Karpas-422 (cell line): ENCODE measurements at regions not wholly inside any gene's neighbourhood (a gene's known extent, or its start where the extent isn't known, plus 50 kb on each side); places are given as distances from the start of the nearest gene placed in this dataset.
"Not testable (repeated sequence)": the region's sequence is repeated elsewhere in the genome, so short reads cannot be mapped to it uniquely, and the experiment has no call there.

Source experiments
- DNase-seq: peaks from one replicate; pipeline ENCODE4 v3.0.0-alpha.2; 2015
- H2AFZ ChIP-seq: fragments of 200-600 bp; sonication (generic); 2 replicates; pipeline ENCODE4 v1.6.1; 2014; ENCODE audit warnings: antibody characterized with exemption, low read length, mixed read lengths
- H3K27ac ChIP-seq: fragments of 200-600 bp; sonication (generic); 2 replicates; pipeline ENCODE4 v1.5.1; 2014; ENCODE audit warnings: mild to moderate bottlenecking, low read length, moderate library complexity
- H3K27me3 ChIP-seq: fragments of 200-600 bp; sonication (generic); 2 replicates; pipeline ENCODE4 v1.6.1; 2014; ENCODE audit warnings: low read length, mixed read lengths
- H3K36me3 ChIP-seq: fragments of 200-600 bp; sonication (generic); 2 replicates; pipeline ENCODE4 v1.6.1; 2014; ENCODE audit warnings: low read length, mixed read lengths; ENCODE audit not compliant: insufficient read depth
- H3K4me1 ChIP-seq: fragments of 200-600 bp; sonication (generic); 2 replicates; pipeline ENCODE4 v1.6.1; 2014; ENCODE audit warnings: mild to moderate bottlenecking, low read length, mixed read lengths
- H3K4me2 ChIP-seq: fragments of 200-600 bp; sonication (generic); 2 replicates; pipeline ENCODE4 v1.6.1; 2014; ENCODE audit warnings: low read length, low read depth, mild to moderate bottlenecking; ENCODE audit not compliant: poor library complexity, severe bottlenecking
- H3K4me3 ChIP-seq: fragments of 200-600 bp; sonication (generic); 2 replicates; pipeline ENCODE4 v1.5.1; 2014; ENCODE audit warnings: mild to moderate bottlenecking, antibody characterized with exemption, low read length, mixed read lengths
- H3K79me2 ChIP-seq: fragments of 200-600 bp; sonication (generic); 2 replicates; pipeline ENCODE4 v1.6.1; 2014; ENCODE audit warnings: mild to moderate bottlenecking, low read length, mixed read lengths
- H3K9ac ChIP-seq: fragments of 200-600 bp; sonication (generic); 2 replicates; pipeline ENCODE4 v1.6.0; 2014; ENCODE audit warnings: low read length
- H3K9me2 ChIP-seq: fragments of 200-600 bp; sonication (generic), shearing (Covaris generic); replicated peaks from 2 replicates; pipeline ENCODE4 v1.6.0; 2014; ENCODE audit warnings: mild to moderate bottlenecking, low read length, moderate library complexity; ENCODE audit not compliant: insufficient read depth
- H3K9me3 ChIP-seq: fragments of 300-700, 200-600 bp; sonication (generic); 2 replicates; pipeline ENCODE4 v1.6.1; 2014; ENCODE audit warnings: low read length, mixed read lengths
- H4K20me1 ChIP-seq: fragments of 200-600 bp; sonication (generic); 2 replicates; pipeline ENCODE4 v1.6.1; 2014; ENCODE audit warnings: mild to moderate bottlenecking, antibody characterized with exemption, low read length, low read depth; ENCODE audit not compliant: insufficient read depth

DNA sequence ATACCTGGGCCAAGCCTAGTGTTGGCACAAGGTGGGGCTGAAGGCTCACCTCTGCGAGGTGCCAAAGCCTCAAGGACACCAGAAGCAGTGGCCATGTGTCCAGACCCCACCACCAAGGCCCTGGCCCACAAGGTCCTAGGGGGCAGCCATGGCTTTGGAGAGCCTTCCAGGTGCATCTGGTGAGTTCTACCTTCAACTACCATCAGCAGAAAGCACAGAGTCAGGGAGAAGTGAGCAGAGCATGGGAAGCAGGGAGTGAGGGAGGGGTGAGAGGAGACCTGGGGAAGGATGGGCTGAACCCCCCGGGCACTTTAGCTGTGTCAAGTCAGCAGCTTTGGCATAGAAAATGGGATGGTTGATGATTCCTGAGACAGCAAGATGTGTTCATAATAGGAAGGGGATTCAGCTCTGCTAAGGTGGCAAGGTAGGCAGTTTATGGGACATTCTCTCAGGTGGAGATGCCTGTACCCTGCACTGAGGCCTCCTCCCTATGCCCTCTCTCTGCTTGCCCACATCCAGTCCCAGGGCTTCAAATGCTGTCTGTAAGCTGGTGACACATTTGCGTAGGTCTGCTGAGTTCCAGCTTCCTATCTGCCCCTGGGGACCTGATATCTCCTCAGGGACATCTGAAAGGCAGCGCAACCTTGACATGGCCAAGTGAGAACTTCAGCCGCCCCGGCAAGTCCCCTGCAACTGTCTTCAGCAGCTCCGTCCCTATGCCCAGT is 83.4 kb upstream of the RGPD5 start:
- H4K20me1 ChIP-seq: no peaks in the 10 kb centered on the region
- no peak overlapping the region for H2AFZ ChIP-seq
- no peaks in the 10 kb centered on the region for H3K9me2 ChIP-seq
- H3K27ac ChIP-seq: peak overlapping the region; percentile 95
- no peaks in the 10 kb centered on the region for H3K36me3 ChIP-seq
- H3K4me1 ChIP-seq: peaks cover 61% of the 10 kb centered on the region
- H3K9ac ChIP-seq: peak overlapping the region; percentile 62
- no peaks in the 10 kb centered on the region for H3K27me3 ChIP-seq
- peak; percentile 94 for DNase-seq
- no peaks in the 10 kb centered on the region for H3K79me2 ChIP-seq
- H3K9me3 ChIP-seq: no peaks in the 10 kb centered on the region
- H3K4me2 ChIP-seq: peak overlapping the region; percentile 53
- peak overlapping the region; percentile 42; the same call in 1 of the 2 replicates for H3K4me3 ChIP-seq

DNA sequence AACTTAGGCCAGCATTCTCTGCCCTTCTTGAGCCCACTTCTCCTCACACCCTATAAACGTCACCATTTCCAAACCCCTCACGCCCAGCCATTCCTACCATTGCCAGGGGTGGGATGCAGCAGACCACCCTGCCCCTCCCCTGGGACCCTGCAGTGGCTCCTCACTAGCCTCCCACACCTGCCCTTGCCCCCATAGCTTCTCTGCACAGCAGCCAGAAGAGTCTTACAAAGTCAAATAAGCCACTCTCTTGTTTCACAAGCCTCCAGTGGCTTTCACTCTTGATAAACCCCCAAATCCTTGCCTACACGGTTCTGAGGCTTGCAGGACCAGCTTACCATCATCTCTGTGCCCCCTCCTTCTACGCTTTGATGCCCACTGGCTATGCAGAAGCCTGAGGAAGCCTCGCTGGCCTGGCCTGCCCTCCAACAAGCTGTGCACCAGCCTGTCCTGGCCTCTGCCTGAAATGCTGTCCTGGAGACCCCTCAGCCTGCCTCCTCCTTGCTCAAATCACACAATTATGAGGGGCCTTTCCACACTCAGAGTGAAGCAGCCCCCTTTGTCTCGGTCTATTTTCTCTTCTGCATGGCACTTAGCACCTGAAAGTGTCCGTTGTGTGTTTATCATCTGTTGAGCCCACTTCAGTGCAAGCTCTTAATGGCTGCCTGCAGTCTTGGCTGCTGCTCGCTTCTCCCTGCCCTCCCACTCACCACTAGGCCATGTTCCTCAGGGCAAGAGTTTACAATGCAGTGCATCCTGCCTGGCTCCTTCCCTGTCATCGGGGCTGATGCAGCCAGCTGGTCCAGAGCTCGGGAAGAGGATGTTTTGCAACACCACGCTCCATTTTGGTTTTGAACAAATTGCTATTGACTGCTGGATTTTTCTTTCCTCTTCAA is 82.6 kb upstream of the RGPD5 start:
- Histone ChIP-seq H3K4me3 (peak overlapping the region; percentile 42; the same call in 1 of the 2 replicates), H2AFZ (no peak overlapping the region; the same call in 1 of the 2 replicates), H3K4me2 (peak overlapping the region; percentile 53)

DNA sequence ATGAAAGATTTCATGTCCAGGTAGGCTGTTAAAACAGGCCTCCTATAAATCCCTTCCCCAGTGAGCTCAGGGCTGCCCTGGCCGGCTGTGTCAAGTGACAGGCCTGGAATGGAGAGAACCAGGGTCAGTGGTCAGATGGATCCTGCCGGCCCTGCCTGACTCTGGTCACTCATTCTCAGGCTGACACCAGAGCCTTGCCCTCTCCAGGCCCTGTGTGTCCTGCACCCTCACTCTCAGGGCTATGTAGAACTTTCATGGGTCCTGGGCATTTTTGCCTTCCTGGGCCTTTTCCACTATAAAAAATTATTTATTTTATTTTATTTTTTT is 82.0 kb upstream of the RGPD5 start:
- DNase-seq: no peak
- peak overlapping the region; percentile 53 for H3K4me2 ChIP-seq
- no peaks in the 10 kb centered on the region for H3K36me3 ChIP-seq
- no peaks in the 10 kb centered on the region for H3K9me3 ChIP-seq
- peak overlapping the region; percentile 42; the same call in 1 of the 2 replicates for H3K4me3 ChIP-seq
- H4K20me1 ChIP-seq: no peaks in the 10 kb centered on the region
- H3K4me1 ChIP-seq: peaks cover 50% of the 10 kb centered on the region
- H3K27ac ChIP-seq: peak overlapping the region; percentile 95
- H3K27me3 ChIP-seq: no peaks in the 10 kb centered on the region
- H3K9ac ChIP-seq: peak overlapping the region; percentile 62
- no peaks in the 10 kb centered on the region for H3K9me2 ChIP-seq
- H2AFZ ChIP-seq: no peak overlapping the region; the same call in 1 of the 2 replicates
- H3K79me2 ChIP-seq: no peaks in the 10 kb centered on the region

More for the DNA sequence above, 82.6 kb upstream of the RGPD5 start:
- DNase-seq: peak; percentile 75
- H3K27ac ChIP-seq: peak overlapping the region; percentile 95
- no peaks in the 10 kb centered on the region for H3K27me3 ChIP-seq
- H3K9me2 ChIP-seq: no peaks in the 10 kb centered on the region
- no peaks in the 10 kb centered on the region for H3K9me3 ChIP-seq
- no peaks in the 10 kb centered on the region for H3K79me2 ChIP-seq
- H3K4me1 ChIP-seq: peaks cover 53% of the 10 kb centered on the region
- H3K9ac ChIP-seq: peak overlapping the region; percentile 62
- no peaks in the 10 kb centered on the region for H3K36me3 ChIP-seq
- H4K20me1 ChIP-seq: no peaks in the 10 kb centered on the region

DNA sequence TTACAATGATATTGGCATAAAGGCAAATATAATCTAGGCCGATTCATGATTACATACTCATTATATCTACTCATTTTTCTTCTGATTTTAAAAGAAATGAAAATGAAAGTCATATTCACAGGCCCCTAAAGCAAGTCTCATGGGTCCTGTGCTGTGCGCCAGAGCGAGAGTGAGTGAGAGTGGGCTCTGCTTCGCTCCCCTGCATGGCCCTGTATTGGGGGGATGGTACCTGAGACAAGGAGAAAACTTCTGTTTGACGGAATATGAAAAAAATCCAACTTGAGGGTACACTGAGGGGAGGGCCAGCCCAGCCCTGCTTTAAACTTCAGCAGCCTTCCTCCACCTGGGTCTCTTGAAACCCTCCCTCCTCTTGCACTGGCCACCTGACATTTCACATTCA is 81.4 kb upstream of the RGPD5 start:
- H3K9me3 ChIP-seq: no peaks in the 10 kb centered on the region
- peak overlapping the region; percentile 28; the same call in 1 of the 2 replicates for H3K9ac ChIP-seq
- no peaks in the 10 kb centered on the region for H3K79me2 ChIP-seq
- H3K4me1 ChIP-seq: peaks cover 46% of the 10 kb centered on the region
- H3K4me3 ChIP-seq: no peak overlapping the region
- H3K36me3 ChIP-seq: no peaks in the 10 kb centered on the region
- H3K27me3 ChIP-seq: no peaks in the 10 kb centered on the region
- no peak for DNase-seq
- H2AFZ ChIP-seq: peak overlapping the region; percentile 49; the same call in 1 of the 2 replicates
- peak overlapping the region; percentile 34 for H3K4me2 ChIP-seq
- no peaks in the 10 kb centered on the region for H3K9me2 ChIP-seq
- no peaks in the 10 kb centered on the region for H4K20me1 ChIP-seq
- peak overlapping the region; percentile 95; the same call in 1 of the 2 replicates for H3K27ac ChIP-seq

DNA sequence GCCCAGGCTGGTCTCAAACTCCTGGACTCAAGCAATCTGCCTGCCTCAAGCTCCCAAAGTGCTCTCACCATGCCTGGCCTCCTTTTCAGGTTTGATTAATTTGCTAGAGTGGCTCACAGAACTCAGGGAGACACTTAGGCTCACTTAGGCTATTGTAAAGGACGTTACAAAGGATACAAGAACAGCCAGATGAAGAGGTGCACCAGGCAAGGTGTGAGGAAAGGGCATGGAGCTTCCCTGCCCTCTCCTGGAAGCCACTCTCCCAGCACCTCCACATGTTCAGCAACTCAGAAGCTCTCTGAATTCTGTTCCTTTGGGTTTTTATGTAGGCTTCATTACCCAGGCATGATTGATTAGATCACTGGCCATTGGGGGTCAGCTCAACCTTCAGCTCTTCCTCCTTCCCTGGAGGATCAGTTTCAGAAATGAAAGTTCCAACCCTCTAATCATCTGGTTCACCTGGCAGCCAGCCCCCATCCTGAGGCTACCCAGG is 78.7 kb upstream of the RGPD5 start:
- Histone ChIP-seq H3K4me1 (peaks cover 34% of the 10 kb centered on the region), H4K20me1 (no peaks in the 10 kb centered on the region), H3K9me3 (no peaks in the 10 kb centered on the region), H3K4me2 (no peak overlapping the region), H3K9me2 (no peaks in the 10 kb centered on the region), H2AFZ (no peak overlapping the region), H3K27ac (no peak overlapping the region), H3K27me3 (no peaks in the 10 kb centered on the region), H3K9ac (no peak overlapping the region), H3K4me3 (no peak overlapping the region), H3K36me3 (no peaks in the 10 kb centered on the region), H3K79me2 (no peaks in the 10 kb centered on the region)
- no peak for DNase-seq

DNA sequence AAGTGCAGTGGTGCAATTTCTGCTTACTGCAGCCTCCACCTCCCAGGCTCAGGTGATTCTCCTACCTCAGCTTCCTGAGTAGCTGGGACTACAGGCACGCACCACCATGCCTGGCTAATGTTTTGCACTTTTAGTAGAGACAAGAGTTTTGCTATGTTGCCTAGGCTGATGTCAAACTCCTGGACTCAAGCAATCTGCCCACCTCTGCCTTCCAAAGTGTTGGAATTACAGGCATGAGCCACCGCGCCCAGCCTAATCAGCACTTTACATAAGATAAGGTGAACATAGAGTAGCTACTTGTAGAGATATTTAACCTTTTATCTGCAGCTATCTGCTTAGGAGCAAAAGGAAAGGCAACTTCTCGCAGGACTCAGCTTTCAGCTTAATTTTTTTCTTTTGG is 77.5 kb upstream of the RGPD5 start:
- not testable (repeated sequence) for H3K9me2 ChIP-seq, H3K27ac ChIP-seq, H4K20me1 ChIP-seq, H3K9ac ChIP-seq, H3K4me3 ChIP-seq, H3K9me3 ChIP-seq, DNase-seq, H3K4me2 ChIP-seq, H2AFZ ChIP-seq, H3K36me3 ChIP-seq, H3K79me2 ChIP-seq, H3K27me3 ChIP-seq
- peaks cover 22% of the 10 kb centered on the region for H3K4me1 ChIP-seq

DNA sequence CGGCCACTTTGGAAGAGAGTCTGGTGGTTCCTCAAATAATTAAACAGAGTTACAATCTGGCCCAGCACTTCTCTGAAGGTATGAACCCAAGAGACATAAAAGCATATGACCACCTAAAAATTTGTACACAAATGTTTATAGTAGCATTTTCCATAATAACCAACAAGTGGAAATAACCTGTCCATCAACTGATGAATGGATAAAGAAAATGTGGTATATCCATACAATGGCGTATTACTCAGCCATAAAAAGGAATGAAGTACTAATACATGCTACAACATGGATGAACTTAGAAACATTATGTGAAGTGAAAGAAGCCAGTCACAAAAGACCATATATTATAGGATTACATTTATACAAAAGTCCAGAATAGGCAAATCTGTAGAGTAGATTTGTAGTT is 76.0 kb upstream of the RGPD5 start:
- H3K4me2 ChIP-seq: no peak overlapping the region
- no peaks in the 10 kb centered on the region for H3K36me3 ChIP-seq
- H3K27me3 ChIP-seq: no peaks in the 10 kb centered on the region
- H3K9me3 ChIP-seq: no peaks in the 10 kb centered on the region
- no peaks in the 10 kb centered on the region for H4K20me1 ChIP-seq
- no peak for DNase-seq
- H3K9me2 ChIP-seq: no peaks in the 10 kb centered on the region
- H3K79me2 ChIP-seq: no peaks in the 10 kb centered on the region
- H3K9ac ChIP-seq: no peak overlapping the region
- no peak overlapping the region for H3K27ac ChIP-seq
- no peak overlapping the region for H3K4me3 ChIP-seq
- H2AFZ ChIP-seq: no peak overlapping the region
- H3K4me1 ChIP-seq: peaks cover 7% of the 10 kb centered on the region

DNA sequence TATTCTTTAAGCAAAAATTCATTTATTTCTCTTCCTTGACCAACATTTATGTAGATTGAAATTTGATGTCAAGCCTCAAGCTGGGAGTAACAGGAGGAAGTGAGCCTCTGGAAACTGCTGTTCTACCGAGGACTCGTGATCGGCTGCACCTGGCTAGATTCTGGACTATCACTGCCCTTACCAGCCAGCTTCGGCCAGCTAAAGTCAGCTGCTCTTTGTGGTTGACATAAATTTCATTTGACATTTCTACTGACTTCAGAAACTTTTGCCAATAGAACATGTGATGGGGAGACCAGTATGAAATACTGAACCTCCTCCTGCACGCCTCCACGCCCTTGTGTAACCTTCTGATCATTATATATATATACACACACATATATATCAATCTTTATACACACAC is 74.2 kb upstream of the RGPD5 start:
- no peak overlapping the region for H3K4me3 ChIP-seq
- no peak overlapping the region for H2AFZ ChIP-seq
- H3K36me3 ChIP-seq: no peaks in the 10 kb centered on the region
- H3K9me2 ChIP-seq: no peaks in the 10 kb centered on the region
- no peak overlapping the region for H3K9ac ChIP-seq
- no peak overlapping the region for H3K4me2 ChIP-seq
- no peak for DNase-seq
- no peaks in the 10 kb centered on the region for H3K4me1 ChIP-seq
- H3K27me3 ChIP-seq: no peaks in the 10 kb centered on the region
- no peaks in the 10 kb centered on the region for H4K20me1 ChIP-seq
- no peak overlapping the region for H3K27ac ChIP-seq
- no peaks in the 10 kb centered on the region for H3K9me3 ChIP-seq
- no peaks in the 10 kb centered on the region for H3K79me2 ChIP-seq
